Jurkat, Clone E6-1 (cell line): ENCODE measurements at regions not wholly inside any gene's neighbourhood (a gene's known extent, or its start where the extent isn't known, plus 50 kb on each side); places are given as distances from the start of the nearest gene placed in this dataset.

ENCODE experiments used
- DNase-seq: peaks from one replicate; pipeline ENCODE4 v3.0.0-alpha.2; 2011; ENCODE audit warnings: low read depth, low spot score
- H3K4me3 ChIP-seq: 2 replicates; pipeline ENCODE4 v1.5.1; 2011; ENCODE audit warnings: mild to moderate bottlenecking, low read length, control low read depth, moderate library complexity

DNA sequence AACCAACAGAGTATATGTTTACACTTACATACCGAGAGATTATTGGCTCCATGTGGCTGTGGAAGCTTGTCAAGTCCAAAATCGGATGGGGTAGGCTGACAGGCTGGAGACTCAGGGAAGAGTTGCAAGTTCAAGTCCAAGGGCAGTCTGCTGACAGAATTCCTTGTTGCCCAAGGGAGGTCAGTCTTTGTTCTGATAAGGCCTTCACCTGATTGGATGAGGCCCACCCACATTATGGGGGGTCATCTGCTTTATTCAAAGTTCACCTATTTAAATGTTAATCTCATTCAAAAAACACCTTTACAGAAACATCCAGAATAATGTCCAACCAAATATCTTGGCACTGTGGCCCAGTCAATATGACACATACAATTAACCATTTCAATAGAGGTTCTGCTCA is 452.4 kb downstream of the KLF12 start:
- no peak overlapping the region for H3K4me3 ChIP-seq

DNA sequence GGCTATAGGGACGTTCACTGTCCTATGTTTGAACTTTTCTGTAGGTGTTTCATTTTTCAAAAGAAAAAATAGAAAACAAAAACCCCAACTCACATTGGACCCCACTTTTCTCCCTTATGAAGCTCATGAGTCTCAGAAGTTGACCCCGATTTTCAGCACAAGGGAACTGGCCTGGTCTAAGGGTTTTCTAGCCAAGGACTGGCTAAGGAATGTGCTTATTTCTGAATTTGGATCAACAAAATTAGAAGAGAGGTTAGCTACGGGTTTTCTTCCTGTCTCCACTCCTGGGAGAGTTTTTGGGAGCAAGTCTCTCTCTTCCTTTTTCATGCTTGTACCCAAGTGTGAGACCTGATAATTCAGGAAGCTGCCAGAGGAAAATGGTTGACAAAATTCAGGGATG is 453.2 kb downstream of the KLF12 start:
- H3K4me3 ChIP-seq, result no peak overlapping the region
- no peak for DNase-seq

More for the DNA sequence above, 452.4 kb downstream of the KLF12 start:
- DNase-seq, result no peak

GRCh38 chr13:73677048-73677601 is 457.1 kb downstream of the KLF12 start:
- H3K4me3 ChIP-seq, result no peak overlapping the region
- DNase-seq, result no peak

GRCh38 chr13:73676550-73677047 is 457.6 kb downstream of the KLF12 start:
- H3K4me3 ChIP-seq, result no peak overlapping the region
- no peak for DNase-seq

- DNase-seq, result no peak
These were observed 458.4 kb downstream of the KLF12 start for GRCh38 chr13:73675821-73676220.

DNA sequence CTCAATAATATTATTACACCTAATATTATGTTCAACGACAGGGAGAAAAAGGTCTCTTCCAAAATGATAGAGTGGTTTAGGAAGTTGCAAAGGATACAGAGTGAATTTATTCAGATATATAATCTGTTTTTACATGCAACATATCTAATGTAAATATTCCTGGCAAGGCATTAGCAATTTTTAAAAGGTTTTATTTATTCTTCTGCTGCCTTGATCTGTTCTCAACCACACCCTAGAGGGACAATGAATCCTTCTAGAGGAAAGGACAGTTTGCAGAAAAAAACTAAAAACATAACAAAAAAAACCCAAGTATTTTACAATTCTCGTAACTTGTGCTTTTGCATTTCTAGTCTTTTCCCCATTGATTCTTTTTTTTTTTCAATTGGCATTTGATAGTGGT is 459.6 kb downstream of the KLF12 start:
- no peak overlapping the region for H3K4me3 ChIP-seq

More at GRCh38 chr13:73675821-73676220, 458.4 kb downstream of the KLF12 start:
- H3K4me3 ChIP-seq, result no peak overlapping the region

GRCh38 chr13:73673931-73674330 is 460.3 kb downstream of the KLF12 start:
- no peak for DNase-seq
- no peak overlapping the region for H3K4me3 ChIP-seq

More for the DNA sequence above, 459.6 kb downstream of the KLF12 start:
- no peak for DNase-seq

GRCh38 chr13:73672492-73672891 is 461.7 kb downstream of the KLF12 start:
- no peak for DNase-seq
- no peak overlapping the region for H3K4me3 ChIP-seq

- H3K4me3 ChIP-seq, result no peak overlapping the region
- no peak for DNase-seq
These were observed 462.5 kb downstream of the KLF12 start for GRCh38 chr13:73671732-73672131.

- no peak for DNase-seq
- no peak overlapping the region for H3K4me3 ChIP-seq
These were observed 463.2 kb downstream of the KLF12 start for GRCh38 chr13:73671011-73671410.

DNA sequence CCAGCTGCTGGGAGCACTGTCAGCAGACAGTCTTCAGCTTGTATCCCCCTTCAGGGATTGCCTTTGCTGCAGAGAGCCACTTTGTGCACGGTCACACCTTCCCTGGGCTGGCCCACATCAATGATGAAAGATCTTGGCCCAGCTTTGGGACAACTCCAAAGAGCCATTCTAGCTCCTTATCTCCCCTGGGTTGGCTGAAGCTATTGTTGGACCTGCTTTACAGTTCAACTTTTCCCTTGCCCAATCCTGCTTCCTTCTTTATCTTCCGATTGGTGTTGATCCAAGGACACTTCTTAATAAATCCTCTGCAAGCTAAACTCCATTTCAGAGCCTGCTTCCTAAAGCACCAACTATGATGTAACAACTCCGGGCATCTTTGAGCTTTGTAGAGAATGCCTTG is 466.4 kb downstream of the KLF12 start:
- no peak for DNase-seq
- H3K4me3 ChIP-seq, result no peak overlapping the region

DNA sequence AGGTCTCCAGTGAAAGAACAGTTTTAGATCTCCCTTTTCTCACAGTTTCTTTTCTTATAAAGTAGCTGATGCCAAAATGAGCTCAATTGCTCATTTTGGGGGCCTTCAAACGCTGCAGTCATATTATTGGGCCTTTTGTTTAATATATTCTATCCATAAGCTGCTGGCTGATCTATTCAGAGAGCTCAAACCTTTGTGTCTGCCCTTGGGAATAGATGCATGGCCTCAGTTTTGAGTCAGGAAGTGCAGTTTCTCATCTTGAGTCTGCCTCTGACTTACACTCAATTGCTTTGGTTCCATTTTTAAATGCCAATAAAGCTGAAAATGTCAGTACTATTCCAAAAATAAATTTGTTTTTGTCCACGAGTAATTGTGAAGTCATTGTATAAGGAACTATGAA is 468.9 kb downstream of the KLF12 start:
- DNase-seq, result no peak
- no peak overlapping the region for H3K4me3 ChIP-seq

DNA sequence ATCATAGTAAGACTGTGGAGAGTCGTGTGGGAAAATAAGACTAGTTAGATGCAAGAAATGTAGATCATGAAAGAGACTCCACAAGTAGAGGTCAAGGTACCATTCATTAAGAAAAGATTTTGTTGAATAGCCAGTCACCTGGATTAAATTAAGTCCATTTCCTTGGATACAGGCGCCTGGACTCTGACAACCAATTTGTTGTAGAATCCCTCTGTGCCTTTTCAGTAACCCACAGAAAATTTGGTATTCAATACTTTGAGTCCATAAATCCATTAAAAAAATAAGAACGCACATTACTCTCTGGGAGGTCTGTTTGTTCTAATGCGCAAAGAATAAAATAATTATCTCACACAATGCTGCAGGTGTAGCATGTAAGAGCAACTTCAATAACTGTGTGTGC is 469.4 kb downstream of the KLF12 start:
- H3K4me3 ChIP-seq, result no peak overlapping the region
- DNase-seq, result no peak

GRCh38 chr13:73662833-73663232 is 471.4 kb downstream of the KLF12 start:
- no peak overlapping the region for H3K4me3 ChIP-seq
- no peak for DNase-seq

DNA sequence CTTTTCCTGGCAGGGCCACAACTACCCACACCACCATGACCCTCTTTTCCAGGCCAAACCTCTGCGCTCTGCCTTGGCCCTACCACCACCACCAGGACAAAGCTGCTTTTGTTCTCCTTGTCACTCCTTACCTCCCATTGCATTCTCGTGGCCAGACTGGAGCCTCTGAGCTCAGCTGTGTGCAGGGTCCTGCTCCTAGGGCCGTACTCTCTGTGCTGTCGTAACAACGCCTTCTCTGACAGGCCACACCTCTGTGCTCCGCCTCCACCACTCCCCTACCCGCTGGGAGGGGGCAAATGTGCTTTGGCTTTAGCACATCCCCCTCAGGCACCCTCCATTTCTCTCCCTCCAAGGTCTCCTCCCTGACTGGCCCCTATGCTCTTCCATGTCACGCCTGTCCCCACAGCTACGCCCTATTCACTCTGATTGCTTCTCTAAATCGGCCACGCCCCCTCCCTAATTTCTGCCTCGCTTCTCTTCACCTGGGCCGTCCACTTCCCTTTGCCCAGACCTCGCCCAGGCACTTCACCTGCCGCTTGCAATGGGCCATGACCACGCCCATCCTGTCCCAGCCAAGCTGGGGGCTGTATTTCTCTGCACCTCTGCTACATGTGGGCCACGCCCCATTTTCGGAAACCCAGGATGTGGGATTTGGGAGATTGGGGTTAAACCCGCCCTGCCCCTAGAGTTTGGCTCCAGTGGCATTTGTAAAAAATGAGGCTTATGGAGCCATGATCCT is 472.3 kb downstream of the KLF12 start:
- DNase-seq, result no peak
- H3K4me3 ChIP-seq, result no peak overlapping the region

- no peak for DNase-seq
- no peak overlapping the region for H3K4me3 ChIP-seq
These were observed 473.1 kb downstream of the KLF12 start for GRCh38 chr13:73661066-73661465.

- no peak overlapping the region for H3K4me3 ChIP-seq
- no peak for DNase-seq
These were observed 475.6 kb downstream of the KLF12 start for GRCh38 chr13:73658639-73659038.

- no peak for DNase-seq
- H3K4me3 ChIP-seq, result no peak overlapping the region
These were observed 476.2 kb downstream of the KLF12 start for GRCh38 chr13:73657821-73658540.

- H3K4me3 ChIP-seq, result no peak overlapping the region
- DNase-seq, result no peak
These were observed 477.3 kb downstream of the KLF12 start for GRCh38 chr13:73656863-73657262.

- no peak overlapping the region for H3K4me3 ChIP-seq
- DNase-seq, result no peak
These were observed 480.5 kb downstream of the KLF12 start for GRCh38 chr13:73653688-73654087.
